HCT116 (cell line): ENCODE measurements at regions not wholly inside any gene's neighbourhood (a gene's known extent, or its start where the extent isn't known, plus 50 kb on each side); places are given as distances from the start of the nearest gene placed in this dataset.

ENCODE experiments used
- ATAC-seq: fragments of 200-7000 bp; cut with Tn5 transposase; 2 replicates; pipeline ENCODE4 v1.9.1; 2020; ENCODE audit warnings: mild to moderate bottlenecking, moderate library complexity
- BruUV-seq: library from RNA; stranded (reverse); fragments of 400-500 nt; replicated peaks from 2 replicates; lab custom pipeline; 2021; lab: Mats Ljungman, UMichigan
- CTCF ChIA-PET: fragments of 300-600 bp; sonication (Branson Sonifier 250); formaldehyde crosslinking; loops from one replicate; lab custom pipeline; 2021; ENCODE audit warnings: antibody characterized with exemption; lab: Charles Lee
- POLR2A ChIA-PET: fragments of 300-600, 350-600 bp; sonication (Branson Sonifier 250); formaldehyde crosslinking; loops from one replicate; lab custom pipeline; 2021; ENCODE audit warnings: antibody characterized with exemption; lab: Charles Lee
- RAD21 ChIA-PET, 2 experiments: fragments of 300-600 bp; sonication (Branson Sonifier 250); formaldehyde crosslinking; loops; one replicate each; lab custom pipeline; 2023; ENCODE audit warnings: low total read pairs in 2 of 2; ENCODE audit not compliant: uncharacterized antibody in 2 of 2, unreplicated experiment in 2 of 2, low non-redundant PET in 1 of 2; lab: Charles Lee
- DNase-seq: peaks from one replicate; pipeline ENCODE4 v3.0.0-alpha.2; 2010; ENCODE audit warnings: low read depth, low spot score
- H2AFZ ChIP-seq: fragments of 200-600 bp; shearing (Covaris generic), sonication (generic); 2 replicates; pipeline ENCODE4 v1.6.1; 2017; ENCODE audit warnings: low read depth, mixed run types, mixed read lengths, antibody characterized with exemption, low read length; ENCODE audit not compliant: poor library complexity, severe bottlenecking
- H3K27ac ChIP-seq: 2 replicates; pipeline ENCODE4 v1.5.1; 2012; ENCODE audit warnings: low read depth, low read length
- H3K27me3 ChIP-seq: fragments of 200-600 bp; sonication (generic); 2 replicates; pipeline ENCODE4 v1.6.1; 2016; ENCODE audit warnings: mixed run types, low read length, mixed read lengths; ENCODE audit not compliant: insufficient read depth
- H3K36me3 ChIP-seq, 2 experiments: fragments of 200-500 bp in 1 of 2; fragments of 200-600 bp in 1 of 2; sonication (Bioruptor generic) in 1 of 2; sonication (generic) in 1 of 2; 2 replicates each; pipeline versions ENCODE4 v1.5.1 to v1.6.1; 2014 to 2016; ENCODE audit warnings: low read length in 2 of 2, inconsistent platforms in 1 of 2, mixed read lengths in 1 of 2, mixed run types in 1 of 2; ENCODE audit not compliant: insufficient read depth in 2 of 2, control insufficient read depth in 1 of 2
- H3K4me1 ChIP-seq, 2 experiments: fragments of 200-600 bp in 1 of 2; sonication (generic) in 1 of 2; 2 replicates each; pipeline versions ENCODE4 v1.5.1 to v1.6.1; 2012 to 2017; ENCODE audit warnings: low read length in 2 of 2, inconsistent platforms in 1 of 2, mild to moderate bottlenecking in 1 of 2, mixed read lengths in 1 of 2, mixed run types in 1 of 2, moderate library complexity in 1 of 2; ENCODE audit not compliant: insufficient read depth in 2 of 2, control insufficient read depth in 1 of 2
- H3K4me2 ChIP-seq: fragments of 200-600 bp; sonication (generic); 2 replicates; pipeline ENCODE4 v1.6.1; 2017; ENCODE audit warnings: mixed run types, low read length, mixed read lengths
- H3K4me3 ChIP-seq, 2 experiments: fragments of 200-600 bp in 1 of 2; sonication (generic) in 1 of 2; replicated peaks in 1 of 2; 2 replicates each; pipeline ENCODE4 v1.5.1; 2011 to 2016; ENCODE audit warnings: low read length in 2 of 2, control low read depth in 1 of 2, low read depth in 1 of 2, mild to moderate bottlenecking in 1 of 2, mixed read lengths in 1 of 2, mixed run types in 1 of 2
- H3K79me2 ChIP-seq: fragments of 200-600 bp; sonication (generic); 2 replicates; pipeline ENCODE4 v1.6.1; 2017; ENCODE audit warnings: mild to moderate bottlenecking, mixed run types, low read length, moderate library complexity, mixed read lengths; ENCODE audit not compliant: insufficient read depth
- H3K9ac ChIP-seq: fragments of 200-600 bp; sonication (generic); 2 replicates; pipeline ENCODE4 v1.6.1; 2016; ENCODE audit warnings: low read length, mixed read lengths
- H3K9me2 ChIP-seq: fragments of 200-600 bp; sonication (generic), shearing (Covaris generic); 2 replicates; pipeline ENCODE4 v1.6.1; 2017; ENCODE audit warnings: mixed run types, mild to moderate bottlenecking, moderate library complexity; ENCODE audit not compliant: insufficient read depth
- H3K9me3 ChIP-seq, 2 experiments: fragments of 200-500 bp in 1 of 2; fragments of 200-600 bp in 1 of 2; sonication (Bioruptor generic) in 1 of 2; sonication (generic) in 1 of 2; 2 replicates each; pipeline ENCODE4 v1.6.1; 2014 to 2017; ENCODE audit warnings: low read length in 2 of 2, mixed read lengths in 2 of 2, inconsistent platforms in 1 of 2, low read depth in 1 of 2, mild to moderate bottlenecking in 1 of 2, mixed run types in 1 of 2, moderate library complexity in 1 of 2; ENCODE audit not compliant: control insufficient read depth in 1 of 2, insufficient read depth in 1 of 2
- H4K20me1 ChIP-seq: fragments of 200-600 bp; sonication (generic), shearing (Covaris generic); 2 replicates; pipeline ENCODE4 v1.6.1; 2017; ENCODE audit warnings: mixed run types, mild to moderate bottlenecking, moderate library complexity; ENCODE audit not compliant: insufficient read depth
- CBX3 ChIP-seq: IDR thresholded peaks from 2 replicates; pipeline ENCODE4 v1.6.1; 2012; ENCODE audit warnings: low read depth
- CEBPB ChIP-seq: IDR thresholded peaks from 2 replicates; pipeline ENCODE4 v1.6.1; 2012; ENCODE audit warnings: low read depth
- EGR1 ChIP-seq: IDR thresholded peaks from 2 replicates; pipeline ENCODE4 v1.6.1; 2012; ENCODE audit warnings: low read depth
- ELF1 ChIP-seq: IDR thresholded peaks from 2 replicates; pipeline ENCODE4 v1.6.1; 2012; ENCODE audit warnings: low read depth, borderline replicate concordance
- EZH2 ChIP-seq: fragments of 200-600 bp; sonication (generic); IDR thresholded peaks from 2 replicates; pipeline ENCODE4 v1.6.1; 2017; ENCODE audit warnings: antibody characterized with exemption, mixed run types
- EZH2phosphoT487 ChIP-seq: fragments of 200-600 bp; IDR thresholded peaks from 2 replicates; pipeline ENCODE4 v1.6.1; 2018; ENCODE audit warnings: antibody characterized with exemption, borderline replicate concordance
- JUND ChIP-seq: IDR thresholded peaks from 2 replicates; pipeline ENCODE4 v1.6.1; 2012
- POLR2A ChIP-seq: IDR thresholded peaks from 2 replicates; pipeline ENCODE4 v1.7.0; 2011; ENCODE audit warnings: borderline replicate concordance; ENCODE audit not compliant: insufficient read depth, insufficient read length; ENCODE audit errors: extremely low read depth
- POLR2AphosphoS5 ChIP-seq: IDR thresholded peaks from 2 replicates; pipeline ENCODE4 v1.6.1; 2011; ENCODE audit warnings: mild to moderate bottlenecking, low read depth, low read length, moderate library complexity
- RAD21 ChIP-seq: IDR thresholded peaks from 2 replicates; pipeline ENCODE4 v1.6.1; 2012; ENCODE audit warnings: low read depth, mild to moderate bottlenecking
- SP1 ChIP-seq: IDR thresholded peaks from 2 replicates; pipeline ENCODE4 v1.6.1; 2012; ENCODE audit warnings: low read depth
- TCF7L2 ChIP-seq: IDR thresholded peaks from 2 replicates; pipeline ENCODE4 v1.7.0; 2011; ENCODE audit warnings: borderline replicate concordance, inconsistent platforms; ENCODE audit not compliant: insufficient read depth, insufficient read length; ENCODE audit errors: extremely low read depth
- YY1 ChIP-seq: IDR thresholded peaks from 2 replicates; pipeline ENCODE4 v1.6.1; 2011; ENCODE audit warnings: low read length, low read depth, moderate library complexity, mild to moderate bottlenecking; ENCODE audit not compliant: insufficient replicate concordance; ENCODE audit errors: extremely low read depth
- ZNF274 ChIP-seq: fragments of 200-500 bp; sonication (Bioruptor generic); IDR thresholded peaks from 2 replicates; pipeline ENCODE4 v1.6.1; 2014; ENCODE audit warnings: mild to moderate bottlenecking, low read depth, low read length, inconsistent platforms
- intact Hi-C: fragments of 100-400 bp; cut with micrococcal nuclease; formaldehyde crosslinking; loops from 2 replicates; pipeline ENCODE4 v1.10.0; 2022
- TF ChIP-seq, protein P1 (sequence below): IDR thresholded peaks from 2 replicates; pipeline ENCODE4 v1.6.1; 2012
- TF ChIP-seq, protein P2 (sequence below): IDR thresholded peaks from 2 replicates; pipeline ENCODE4 v1.6.1; 2012; ENCODE audit warnings: low read depth

DNA sequence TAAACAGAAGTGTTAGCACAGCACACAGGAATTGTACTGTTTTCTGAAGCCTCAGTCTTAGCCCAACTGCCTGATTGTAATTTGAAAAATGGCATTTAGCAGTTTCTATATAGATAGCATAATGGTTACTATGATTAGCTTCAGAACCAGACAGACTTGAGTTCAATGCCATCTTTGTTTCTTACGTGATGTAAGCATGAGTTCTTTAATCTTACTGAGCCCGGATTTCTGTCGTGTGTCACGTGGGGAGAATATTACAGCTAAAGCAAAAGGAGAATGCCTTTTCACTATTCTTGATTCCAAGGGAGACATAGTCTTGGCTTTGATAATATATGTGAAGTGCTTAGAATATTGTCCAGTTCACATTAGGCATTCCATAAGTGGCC is 407.3 kb downstream of the STIM2 start:
- H3K27me3 ChIP-seq: peaks cover 28% of the 10 kb centered on the region
- ATAC-seq: no peak
- no peaks in the 10 kb centered on the region for H3K4me1 ChIP-seq
- POLR2A ChIA-PET: no interaction called here
- RAD21 ChIA-PET: no interaction called here
- no peak for DNase-seq
- intact Hi-C loops: no loop called here
- TF ChIP-seq, protein P1, sequence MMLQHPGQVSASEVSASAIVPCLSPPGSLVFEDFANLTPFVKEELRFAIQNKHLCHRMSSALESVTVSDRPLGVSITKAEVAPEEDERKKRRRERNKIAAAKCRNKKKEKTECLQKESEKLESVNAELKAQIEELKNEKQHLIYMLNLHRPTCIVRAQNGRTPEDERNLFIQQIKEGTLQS: no peak
- TF ChIP-seq EGR1 (no peak), EZH2phosphoT487 (no peak), SP1 (no peak), YY1 (no peak), ZNF274 (no peak)
- H3K9me3 ChIP-seq: no peaks in the 10 kb centered on the region
- no peaks in the 10 kb centered on the region for H4K20me1 ChIP-seq
- no TSS peak for BruUV-seq
- no peak overlapping the region for H3K27ac ChIP-seq
- no peaks in the 10 kb centered on the region for H3K9me2 ChIP-seq
- no peak overlapping the region for H3K4me3 ChIP-seq
- H3K79me2 ChIP-seq: no peaks in the 10 kb centered on the region
- H2AFZ ChIP-seq: no peak overlapping the region
- H3K9ac ChIP-seq: no peak overlapping the region
- CTCF ChIA-PET: no interaction called here
- H3K36me3 ChIP-seq: no peaks in the 10 kb centered on the region
- H3K4me2 ChIP-seq: no peak overlapping the region

DNA sequence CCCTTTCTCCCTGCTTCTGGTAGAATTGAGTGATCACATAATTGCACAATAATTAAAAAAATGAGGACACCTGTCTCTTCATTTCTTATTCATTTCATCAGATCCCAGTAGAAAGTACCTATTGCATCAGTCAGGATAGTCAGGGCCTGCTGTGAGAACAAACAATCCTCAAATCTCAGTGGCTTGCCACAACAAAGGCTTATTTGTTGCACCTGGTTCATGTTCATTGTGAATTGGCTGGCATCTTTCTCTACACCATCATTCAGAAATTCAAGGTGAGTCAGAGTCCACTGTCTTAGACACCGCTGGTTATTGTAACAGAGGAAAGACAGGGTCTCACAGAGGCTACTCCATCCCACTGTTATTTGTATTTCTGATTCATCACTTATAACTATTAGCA is 409.8 kb downstream of the STIM2 start:
- intact Hi-C loops: no loop called here
- H3K27me3 ChIP-seq: peaks cover 39% of the 10 kb centered on the region
- ChIA-PET CTCF (no interaction called here), POLR2A (no interaction called here), RAD21 (no interaction called here)
- no peaks in the 10 kb centered on the region for H3K9me3 ChIP-seq
- no peak overlapping the region for H3K9ac ChIP-seq
- H4K20me1 ChIP-seq: no peaks in the 10 kb centered on the region
- DNase-seq: peak; percentile 15
- H2AFZ ChIP-seq: no peak overlapping the region
- no peaks in the 10 kb centered on the region for H3K4me1 ChIP-seq
- no TSS peak for BruUV-seq
- no peaks in the 10 kb centered on the region for H3K9me2 ChIP-seq
- H3K36me3 ChIP-seq: no peaks in the 10 kb centered on the region
- 0 out of 2 replicates have a peak, but pooled peaks have one; percentile 27 for ATAC-seq
- H3K4me3 ChIP-seq: no peak overlapping the region
- H3K27ac ChIP-seq: no peak overlapping the region
- H3K79me2 ChIP-seq: no peaks in the 10 kb centered on the region
- H3K4me2 ChIP-seq: no peak overlapping the region
- TF ChIP-seq POLR2A (no peak), YY1 (no peak), CEBPB (peak; percentile 90), EZH2 (no peak), ZNF274 (no peak), TCF7L2 (peak; percentile 31), RAD21 (no peak), SP1 (peak; percentile 42; the same call in 1 of the 2 replicates), POLR2AphosphoS5 (no peak), CBX3 (0 out of 2 replicates have a peak, but pooled peaks have one; percentile 25), JUND (peak; percentile 19; the same call in 1 of the 2 replicates), ELF1 (no peak), EZH2phosphoT487 (no peak)
- TF ChIP-seq, protein P2, sequence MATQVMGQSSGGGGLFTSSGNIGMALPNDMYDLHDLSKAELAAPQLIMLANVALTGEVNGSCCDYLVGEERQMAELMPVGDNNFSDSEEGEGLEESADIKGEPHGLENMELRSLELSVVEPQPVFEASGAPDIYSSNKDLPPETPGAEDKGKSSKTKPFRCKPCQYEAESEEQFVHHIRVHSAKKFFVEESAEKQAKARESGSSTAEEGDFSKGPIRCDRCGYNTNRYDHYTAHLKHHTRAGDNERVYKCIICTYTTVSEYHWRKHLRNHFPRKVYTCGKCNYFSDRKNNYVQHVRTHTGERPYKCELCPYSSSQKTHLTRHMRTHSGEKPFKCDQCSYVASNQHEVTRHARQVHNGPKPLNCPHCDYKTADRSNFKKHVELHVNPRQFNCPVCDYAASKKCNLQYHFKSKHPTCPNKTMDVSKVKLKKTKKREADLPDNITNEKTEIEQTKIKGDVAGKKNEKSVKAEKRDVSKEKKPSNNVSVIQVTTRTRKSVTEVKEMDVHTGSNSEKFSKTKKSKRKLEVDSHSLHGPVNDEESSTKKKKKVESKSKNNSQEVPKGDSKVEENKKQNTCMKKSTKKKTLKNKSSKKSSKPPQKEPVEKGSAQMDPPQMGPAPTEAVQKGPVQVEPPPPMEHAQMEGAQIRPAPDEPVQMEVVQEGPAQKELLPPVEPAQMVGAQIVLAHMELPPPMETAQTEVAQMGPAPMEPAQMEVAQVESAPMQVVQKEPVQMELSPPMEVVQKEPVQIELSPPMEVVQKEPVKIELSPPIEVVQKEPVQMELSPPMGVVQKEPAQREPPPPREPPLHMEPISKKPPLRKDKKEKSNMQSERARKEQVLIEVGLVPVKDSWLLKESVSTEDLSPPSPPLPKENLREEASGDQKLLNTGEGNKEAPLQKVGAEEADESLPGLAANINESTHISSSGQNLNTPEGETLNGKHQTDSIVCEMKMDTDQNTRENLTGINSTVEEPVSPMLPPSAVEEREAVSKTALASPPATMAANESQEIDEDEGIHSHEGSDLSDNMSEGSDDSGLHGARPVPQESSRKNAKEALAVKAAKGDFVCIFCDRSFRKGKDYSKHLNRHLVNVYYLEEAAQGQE: no peak
